Endothelial cell of umbilical vein (primary cell): ENCODE measurements at regions not wholly inside any gene's neighbourhood (a gene's known extent, or its start where the extent isn't known, plus 50 kb on each side); places are given as distances from the start of the nearest gene placed in this dataset.

ENCODE experiments used
- CTCF ChIP-seq, 2 donors: IDR thresholded peaks; 1 replicate in 1 of 2; 2 replicates in 1 of 2; pipeline ENCODE4 v1.5.1; 2011; ENCODE audit warnings: low read length in 2 of 2, mild to moderate bottlenecking in 2 of 2, moderate library complexity in 2 of 2, control low read depth in 1 of 2, inconsistent platforms in 1 of 2, low read depth in 1 of 2; ENCODE audit not compliant: insufficient read depth in 1 of 2; ENCODE audit errors: extremely low read depth in 1 of 2
- EZH2 ChIP-seq: IDR thresholded peaks from 2 replicates; pipeline ENCODE4 v1.6.1; 2012; ENCODE audit warnings: borderline replicate concordance, low read depth, mild to moderate bottlenecking, moderate library complexity, low read length, inconsistent platforms; ENCODE audit not compliant: severe bottlenecking
- FOS ChIP-seq: IDR thresholded peaks from 2 replicates; pipeline ENCODE4 v1.6.1; 2011; ENCODE audit warnings: mild to moderate bottlenecking, low read length, moderate library complexity, borderline replicate concordance; ENCODE audit not compliant: insufficient read depth
- GATA2 ChIP-seq: IDR thresholded peaks from 2 replicates; pipeline ENCODE4 v1.7.0; 2011; ENCODE audit warnings: low read depth, mild to moderate bottlenecking, moderate library complexity, mixed read lengths, low read length; ENCODE audit not compliant: insufficient read length, insufficient read depth
- JUN ChIP-seq: IDR thresholded peaks from 2 replicates; pipeline ENCODE4 v1.6.1; 2011; ENCODE audit warnings: borderline replicate concordance, low read depth; ENCODE audit not compliant: insufficient read length, insufficient read depth
- MAX ChIP-seq: IDR thresholded peaks from 2 replicates; pipeline ENCODE4 v1.6.1; 2011; ENCODE audit not compliant: insufficient read depth, insufficient read length
- POLR2A ChIP-seq: IDR thresholded peaks from 2 replicates; pipeline ENCODE4 v1.6.1; 2012; ENCODE audit warnings: low read depth, mild to moderate bottlenecking, control low read depth, low read length
- POLR2AphosphoS5 ChIP-seq: IDR thresholded peaks from 2 replicates; pipeline ENCODE4 v1.6.1; 2012; ENCODE audit warnings: low read depth, mild to moderate bottlenecking, control low read depth, low read length, moderate library complexity; ENCODE audit not compliant: insufficient read depth

- TF ChIP-seq EZH2 (no peak), CTCF (IDR thresholded peaks at IDR 0.05; ENCODE audit: extremely low read depth in 1 of 2, insufficient read depth in 1 of 2, low read depth in 1 of 2, low read length in 2 of 2) (no peak), POLR2AphosphoS5 (no peak), MAX (no peak), GATA2 (no peak), POLR2A (no peak), FOS (no peak), JUN (no peak)
Measured at GRCh38 chr1:29800522-29800956, 564.2 kb downstream of the PTPRU start.
